H1 (cell line): ENCODE measurements at regions not wholly inside any gene's neighbourhood (a gene's known extent, or its start where the extent isn't known, plus 50 kb on each side); places are given as distances from the start of the nearest gene placed in this dataset.

Experiments
- CTCF ChIA-PET: fragments of 300-600 bp; sonication (Branson Sonifier 250); formaldehyde crosslinking; loops from one replicate; lab custom pipeline; 2021; ENCODE audit not compliant: partially characterized antibody; lab: Charles Lee
- POLR2A ChIA-PET: fragments of 300-600 bp; sonication (Branson Sonifier 250); formaldehyde crosslinking; loops from one replicate; lab custom pipeline; 2021; ENCODE audit warnings: inconsistent platforms; ENCODE audit not compliant: partially characterized antibody; lab: Charles Lee
- DNase-seq, 2 experiments: peaks; one replicate each; pipeline versions ENCODE4 v3.0.0 to v3.0.0-alpha.2; 2010 to 2022; ENCODE audit warnings: low spot score in 2 of 2, low read depth in 1 of 2, mixed read lengths in 1 of 2
- FAIRE-seq: peaks from 2 replicates; lab custom pipeline; 2011; peaks lifted over from hg19 to GRCh38; lab: Jason Lieb, UNC
- H2AFZ ChIP-seq: 2 replicates; pipeline ENCODE4 v1.8.1; 2012; ENCODE audit warnings: low read length, inconsistent platforms
- H2AK5ac ChIP-seq: 2 replicates; pipeline ENCODE4 v1.6.1; 2013; ENCODE audit warnings: low read depth, low read length
- H2BK120ac ChIP-seq: replicated peaks from 2 replicates; pipeline ENCODE3; 2013; ENCODE audit warnings: low read depth, low read length, inconsistent platforms
- H2BK12ac ChIP-seq: 2 replicates; pipeline ENCODE4 v1.6.1; 2013; ENCODE audit warnings: low read depth, low read length
- H2BK15ac ChIP-seq: 2 replicates; pipeline ENCODE4 v1.6.1; 2013; ENCODE audit warnings: low read length
- H2BK20ac ChIP-seq: 2 replicates; pipeline ENCODE4 v1.6.1; 2013; ENCODE audit warnings: low read length
- H2BK5ac ChIP-seq: 2 replicates; pipeline ENCODE4 v1.6.1; 2013; ENCODE audit warnings: low read depth, low read length
- H3K14ac ChIP-seq: 2 replicates; pipeline ENCODE4 v1.6.1; 2013; ENCODE audit warnings: inconsistent platforms; ENCODE audit not compliant: insufficient read length
- H3K18ac ChIP-seq: 2 replicates; pipeline ENCODE4 v1.6.1; 2013; ENCODE audit warnings: low read length; ENCODE audit errors: extremely low read depth
- H3K23ac ChIP-seq: 2 replicates; pipeline ENCODE4 v1.6.1; 2013; ENCODE audit warnings: inconsistent platforms; ENCODE audit not compliant: insufficient read length
- H3K23me2 ChIP-seq: 2 replicates; pipeline ENCODE4 v1.6.1; 2013; ENCODE audit warnings: low read depth, low read length
- H3K27ac ChIP-seq: 2 replicates; pipeline ENCODE4 v1.6.1; 2011; ENCODE audit warnings: low read depth, low read length, inconsistent platforms
- H3K27me3 ChIP-seq, 4 experiments: replicated peaks in 1 of 4; 1 replicate in 1 of 4; 2 replicates in 3 of 4; pipeline versions ENCODE4 v1.6.1 to v1.8.1; 2011 to 2013; ENCODE audit warnings: low read length in 3 of 4, mild to moderate bottlenecking in 3 of 4, inconsistent platforms in 2 of 4, mixed read lengths in 2 of 4, moderate library complexity in 1 of 4; ENCODE audit not compliant: control insufficient read depth in 3 of 4, insufficient read depth in 3 of 4; ENCODE audit errors: extremely low read depth in 1 of 4
- H3K36me3 ChIP-seq, 4 experiments: 2 replicates each; pipeline versions ENCODE4 v1.6.1 to v1.8.1; 2011 to 2013; ENCODE audit warnings: mild to moderate bottlenecking in 4 of 4, low read length in 3 of 4, moderate library complexity in 2 of 4, control low read depth in 1 of 4, inconsistent platforms in 1 of 4; ENCODE audit not compliant: insufficient read depth in 4 of 4, control insufficient read depth in 2 of 4
- H3K4ac ChIP-seq: replicated peaks from 2 replicates; pipeline ENCODE3; 2013; ENCODE audit warnings: low read length, low read depth, mixed read lengths, inconsistent platforms; ENCODE audit not compliant: insufficient read length
- H3K4me1 ChIP-seq, 4 experiments: replicated peaks in 1 of 4; 1 replicate in 1 of 4; 2 replicates in 3 of 4; pipeline versions ENCODE4 v1.6.1 to v1.8.1; 2011 to 2013; ENCODE audit warnings: low read length in 3 of 4, inconsistent platforms in 2 of 4, mixed read lengths in 1 of 4; ENCODE audit not compliant: insufficient read depth in 4 of 4, control insufficient read depth in 3 of 4
- H3K4me2 ChIP-seq, 2 experiments: 2 replicates each; pipeline versions ENCODE4 v1.6.1 to v1.8.1; 2011 to 2013; ENCODE audit warnings: low read depth in 2 of 2, low read length in 2 of 2, control low read depth in 1 of 2, inconsistent platforms in 1 of 2, mild to moderate bottlenecking in 1 of 2; ENCODE audit not compliant: insufficient read depth in 1 of 2
- H3K4me3 ChIP-seq, 4 experiments: fragments of 200-600, 300-600 bp in 1 of 4; sonication (generic), shearing (Covaris generic), sonication (Bioruptor Twin) in 1 of 4; 2 replicates each; pipeline versions ENCODE4 v1.5.1 to v1.8.1; 2011 to 2016; ENCODE audit warnings: low read length in 4 of 4, low read depth in 3 of 4, control low read depth in 2 of 4, inconsistent platforms in 2 of 4, mild to moderate bottlenecking in 2 of 4, mixed read lengths in 1 of 4, moderate library complexity in 1 of 4; ENCODE audit not compliant: insufficient read depth in 2 of 4; ENCODE audit errors: extremely low read depth in 1 of 4
- H3K56ac ChIP-seq: replicated peaks from 2 replicates; pipeline ENCODE3; 2013; ENCODE audit warnings: low read depth, mild to moderate bottlenecking, mixed read lengths, low read length, inconsistent platforms; ENCODE audit not compliant: insufficient read length
- H3K79me1 ChIP-seq: 2 replicates; pipeline ENCODE4 v1.6.1; 2013; ENCODE audit warnings: low read depth, low read length, control low read depth
- H3K79me2 ChIP-seq, 2 experiments: 2 replicates each; pipeline versions ENCODE4 v1.6.1 to v1.8.1; 2012 to 2013; ENCODE audit warnings: low read length in 2 of 2, mild to moderate bottlenecking in 2 of 2, inconsistent platforms in 1 of 2; ENCODE audit not compliant: insufficient read depth in 2 of 2, control insufficient read depth in 1 of 2
- H3K9ac ChIP-seq, 4 experiments: replicated peaks in 1 of 4; 1 replicate in 1 of 4; 2 replicates in 3 of 4; pipeline versions ENCODE4 v1.6.1 to v1.8.1; 2011 to 2013; ENCODE audit warnings: low read depth in 3 of 4, low read length in 3 of 4, control low read depth in 2 of 4, mild to moderate bottlenecking in 2 of 4, moderate library complexity in 2 of 4, inconsistent platforms in 1 of 4; ENCODE audit errors: extremely low read depth in 1 of 4
- H3K9me3 ChIP-seq, 2 experiments: 2 replicates each; pipeline versions ENCODE4 v1.6.1 to v1.8.1; 2012 to 2013; ENCODE audit warnings: mild to moderate bottlenecking in 2 of 2, moderate library complexity in 2 of 2, control low read depth in 1 of 2, inconsistent platforms in 1 of 2, low read depth in 1 of 2, low read length in 1 of 2, mixed read lengths in 1 of 2; ENCODE audit not compliant: insufficient read depth in 2 of 2
- H4K20me1 ChIP-seq, 2 experiments: replicated peaks in 1 of 2; 2 replicates each; pipeline versions ENCODE3 to v1.8.1; 2011 to 2013; ENCODE audit warnings: inconsistent platforms in 2 of 2, low read length in 2 of 2, mild to moderate bottlenecking in 1 of 2; ENCODE audit not compliant: insufficient read depth in 2 of 2, control insufficient read depth in 1 of 2
- H4K5ac ChIP-seq: 2 replicates; pipeline ENCODE4 v1.6.1; 2013; ENCODE audit warnings: low read length, low read depth, mixed read lengths, inconsistent platforms; ENCODE audit not compliant: insufficient read length
- H4K8ac ChIP-seq: 2 replicates; pipeline ENCODE4 v1.8.0; 2013; ENCODE audit warnings: mild to moderate bottlenecking, moderate library complexity, low read length, inconsistent platforms; ENCODE audit not compliant: insufficient read depth; ENCODE audit errors: extremely low read depth
- H4K91ac ChIP-seq: replicated peaks from 2 replicates; pipeline ENCODE3; 2013; ENCODE audit warnings: low read length, mixed read lengths, inconsistent platforms; ENCODE audit not compliant: insufficient read length
- CBX8 ChIP-seq: fragments of 300-800, 300-1000 bp; sonication (generic); IDR thresholded peaks from 2 replicates; pipeline ENCODE4 v1.7.1; 2016; ENCODE audit warnings: low read depth, low read length, borderline replicate concordance
- CHD2 ChIP-seq: IDR thresholded peaks from 2 replicates; pipeline ENCODE4 v1.6.1; 2012; ENCODE audit warnings: low read length, improper control_type of control experiment
- EP300 ChIP-seq, 2 experiments: IDR thresholded peaks; 1 replicate in 1 of 2; 2 replicates in 1 of 2; pipeline ENCODE4 v1.6.1; 2011 to 2012; ENCODE audit warnings: low read depth in 2 of 2, low read length in 2 of 2, mild to moderate bottlenecking in 2 of 2, borderline replicate concordance in 1 of 2, inconsistent platforms in 1 of 2, moderate library complexity in 1 of 2
- GABPA ChIP-seq: IDR thresholded peaks from 2 replicates; pipeline ENCODE4 v1.6.1; 2011; ENCODE audit warnings: mild to moderate bottlenecking, low read length, moderate library complexity, borderline replicate concordance; ENCODE audit not compliant: insufficient read depth
- KDM1A ChIP-seq: fragments of 200-600, 300-600 bp; sonication (generic); IDR thresholded peaks from 2 replicates; pipeline ENCODE4 v1.7.1; 2016; ENCODE audit warnings: mild to moderate bottlenecking, low read length, borderline replicate concordance
- KDM4A ChIP-seq: IDR thresholded peaks from one replicate; pipeline ENCODE4 v1.7.1; 2012; ENCODE audit warnings: low read depth, mild to moderate bottlenecking, moderate library complexity, low read length, inconsistent platforms; ENCODE audit not compliant: severe bottlenecking
- POLR2AphosphoS5 ChIP-seq: IDR thresholded peaks from 2 replicates; pipeline ENCODE4 v1.6.1; 2011; ENCODE audit warnings: low read depth, low read length
- SIN3A ChIP-seq, 2 experiments: IDR thresholded peaks in 1 of 2; conservative IDR thresholded peaks in 1 of 2; 2 replicates each; pipeline ENCODE4 v1.6.1; 2011 to 2012; ENCODE audit warnings: low read length in 2 of 2, improper control_type of control experiment in 1 of 2, low read depth in 1 of 2, mild to moderate bottlenecking in 1 of 2
- SIRT6 ChIP-seq: IDR thresholded peaks from one replicate; pipeline ENCODE4 v1.7.1; 2012; ENCODE audit warnings: low read length, inconsistent platforms
- SP2 ChIP-seq: IDR thresholded peaks from 2 replicates; pipeline ENCODE4 v1.6.1; 2012; ENCODE audit warnings: mild to moderate bottlenecking, low read length, inconsistent platforms
- TAF7 ChIP-seq: optimal IDR thresholded peaks from 2 replicates; pipeline ENCODE3; 2011; ENCODE audit warnings: low read depth, mild to moderate bottlenecking, inconsistent platforms, low read length, moderate library complexity, borderline replicate concordance
- TBP ChIP-seq: IDR thresholded peaks from 2 replicates; pipeline ENCODE4 v1.6.1; 2011; ENCODE audit warnings: low read depth, low read length, improper control_type of control experiment
- USF2 ChIP-seq: IDR thresholded peaks from 2 replicates; pipeline ENCODE4 v1.6.1; 2011; ENCODE audit warnings: low read length, improper control_type of control experiment
- WGBS, 2 experiments: shearing (Covaris generic) in 1 of 2; methylation state at CpG; one replicate each; pipeline versions ENCODE4 v1.1.6 to v1.1.7; 2013 to 2015; ENCODE audit warnings: low lambda C conversion rate in 2 of 2, mixed read lengths in 2 of 2, inconsistent platforms in 1 of 2, low coverage in 1 of 2, missing lambda C conversion rate in 1 of 2; ENCODE audit not compliant: insufficient replicate concordance in 2 of 2, insufficient coverage in 1 of 2, insufficient read length in 1 of 2; ENCODE audit errors: extremely low coverage in 1 of 2, missing lambda C conversion rate in 1 of 2; 5-methylcytosine and 5-hydroxymethylcytosine counted together

- 89% methylated on average over 5 of the region's 5 CpGs; no CpG with 5 or more reads in 1 of the 2 experiments for WGBS, 2 experiments
- TF ChIP-seq POLR2AphosphoS5 (no peak), KDM1A (no peak), CHD2 (no peak), TBP (no peak), USF2 (no peak), SP2 (no peak), GABPA (no peak), CBX8 (no peak), KDM4A (no peak), TAF7 (no peak), SIRT6 (no peak), SIN3A (conservative IDR thresholded peaks at IDR 0.05 in 1 of 2, IDR thresholded peaks at IDR 0.05 in 1 of 2; ENCODE audit: low read depth in 1 of 2, low read length in 2 of 2) (no peak), EP300 (IDR thresholded peaks at IDR 0.05; ENCODE audit: borderline replicate concordance in 1 of 2, low read depth in 2 of 2, low read length in 2 of 2) (no peak)
These were observed 707.8 kb upstream of the LMCD1 start for GRCh38 chr3:7793786-7794185.

More at GRCh38 chr3:7793786-7794185, 707.8 kb upstream of the LMCD1 start:
- Histone ChIP-seq H3K56ac (no peak overlapping the region), H3K23me2 (no peaks in the 10 kb centered on the region), H3K4ac (no peak overlapping the region), H2AK5ac (no peak overlapping the region), H4K8ac (no peak overlapping the region), H3K9me3 (peaks cover 5 to 8% of the 10 kb centered on the region in 2 experiments; a peak in 3 of 4 replicates), H3K27ac (no peak overlapping the region), H4K20me1 (no peaks in the 10 kb centered on the region), H3K4me2 (no peak overlapping the region), H3K27me3 (no peaks in the 10 kb centered on the region), H4K91ac (no peak overlapping the region), H3K14ac (no peak overlapping the region), H4K5ac (no peak overlapping the region), H3K4me1 (peaks cover 0 to 5% (median 3%) of the 10 kb centered on the region in 4 experiments; a peak in 5 of 7 replicates), H2BK20ac (peak overlapping the region; percentile 43; the same call in 1 of the 2 replicates), H3K79me1 (no peaks in the 10 kb centered on the region), H3K23ac (no peak overlapping the region), H3K79me2 (no peaks in the 10 kb centered on the region), H3K4me3 (no peak overlapping the region), H2AFZ (0 out of 2 replicates have a peak overlapping the region, but pooled peaks have one; percentile 2), H2BK5ac (no peak overlapping the region), H3K9ac (no peak overlapping the region), H3K36me3 (no peaks in the 10 kb centered on the region; a peak in 1 of 8 replicates), H2BK120ac (no peak overlapping the region), H2BK15ac (no peak overlapping the region; the same call in 1 of the 2 replicates), H2BK12ac (no peak overlapping the region), H3K18ac (no peak overlapping the region)
- POLR2A ChIA-PET: no interaction called here
- no peak for DNase-seq
- no peak for FAIRE-seq
- CTCF ChIA-PET: interaction anchor here (0.7 kb wide), 1 partner anchor 1600 kb away, joined by 3 read pairs; no protein-coding TSS in a partner anchor
